MM.1S (cell line): ENCODE measurements at regions not wholly inside any gene's neighbourhood (a gene's known extent, or its start where the extent isn't known, plus 50 kb on each side); places are given as distances from the start of the nearest gene placed in this dataset.
"Not testable (repeated sequence)": the region's sequence is repeated elsewhere in the genome, so short reads cannot be mapped to it uniquely, and the experiment has no call there.

Source experiments
- DNase-seq: peaks from one replicate; pipeline ENCODE4 v3.0.0-alpha.2; 2015
- H2AFZ ChIP-seq: fragments of 300-600 bp; sonication (generic); 2 replicates; pipeline ENCODE4 v1.6.0; 2016; ENCODE audit warnings: antibody characterized with exemption, low read length
- H3F3A ChIP-seq: fragments of 300-600 bp; sonication (generic); 2 replicates; pipeline ENCODE4 v1.6.1; 2016; ENCODE audit warnings: mild to moderate bottlenecking, antibody characterized with exemption, low read length, moderate library complexity, mixed read lengths; ENCODE audit not compliant: insufficient read depth
- H3K27ac ChIP-seq: fragments of 300-600 bp; sonication (generic); 2 replicates; pipeline ENCODE4 v1.5.1; 2016; ENCODE audit warnings: mild to moderate bottlenecking, low read length
- H3K27me3 ChIP-seq: fragments of 300-600 bp; sonication (generic); replicated peaks from 2 replicates; pipeline ENCODE4 v1.6.0; 2016; ENCODE audit warnings: low read length; ENCODE audit not compliant: insufficient read depth
- H3K36me3 ChIP-seq: fragments of 300-600 bp; sonication (generic); replicated peaks from 2 replicates; pipeline ENCODE4 v1.6.1; 2016; ENCODE audit warnings: mild to moderate bottlenecking, low read length, mixed read lengths; ENCODE audit not compliant: insufficient read depth
- H3K4me1 ChIP-seq: fragments of 300-600 bp; sonication (generic); 2 replicates; pipeline ENCODE4 v1.6.1; 2016; ENCODE audit warnings: low read length, mixed read lengths
- H3K4me2 ChIP-seq: fragments of 300-600 bp; sonication (generic); 2 replicates; pipeline ENCODE4 v1.6.0; 2016; ENCODE audit warnings: low read depth, low read length
- H3K4me3 ChIP-seq: fragments of 300-600 bp; sonication (generic); 2 replicates; pipeline ENCODE4 v1.5.1; 2016; ENCODE audit warnings: low read length, mixed read lengths
- H3K79me2 ChIP-seq: fragments of 300-600 bp; sonication (generic); 2 replicates; pipeline ENCODE4 v1.6.1; 2016; ENCODE audit warnings: mixed run types, low read length, mixed read lengths
- H3K9ac ChIP-seq: fragments of 300-600 bp; sonication (generic); 2 replicates; pipeline ENCODE4 v1.6.1; 2016; ENCODE audit warnings: low read length, mixed read lengths
- H3K9me2 ChIP-seq: fragments of 300-600 bp; sonication (generic); replicated peaks from 2 replicates; pipeline ENCODE4 v1.6.1; 2016; ENCODE audit warnings: mild to moderate bottlenecking, low read length, mixed read lengths; ENCODE audit not compliant: insufficient read depth
- H3K9me3 ChIP-seq: fragments of 300-600 bp; sonication (generic); replicated peaks from 2 replicates; pipeline ENCODE4 v1.6.1; 2016; ENCODE audit warnings: mild to moderate bottlenecking, low read length, mixed read lengths; ENCODE audit not compliant: insufficient read depth
- H4K20me1 ChIP-seq: fragments of 300-600 bp; sonication (generic); 2 replicates; pipeline ENCODE4 v1.6.1; 2016; ENCODE audit warnings: mild to moderate bottlenecking, low read length, moderate library complexity, mixed read lengths; ENCODE audit not compliant: insufficient read depth
- CTCF ChIP-seq: fragments of 300-600 bp; sonication (generic); IDR thresholded peaks from 2 replicates; pipeline ENCODE4 v1.5.1; 2016; ENCODE audit warnings: antibody characterized with exemption, low read length, mixed read lengths
- EZH2 ChIP-seq: fragments of 300-600 bp; sonication (generic); optimal IDR thresholded peaks from 2 replicates; pipeline ENCODE3; 2017; ENCODE audit warnings: low read depth, mild to moderate bottlenecking, antibody characterized with exemption, low read length, mixed read lengths
- EZH2phosphoT487 ChIP-seq: fragments of 300-600 bp; sonication (generic); IDR thresholded peaks from 2 replicates; pipeline ENCODE4 v1.6.1; 2018; ENCODE audit warnings: antibody characterized with exemption, low read length

- DNase-seq: no peak
- no peaks in the 10 kb centered on the region for H3K4me1 ChIP-seq
- H2AFZ ChIP-seq: no peak overlapping the region
- H3F3A ChIP-seq: no peaks in the 10 kb centered on the region
- no peak overlapping the region for H3K4me3 ChIP-seq
- H3K9ac ChIP-seq: no peak overlapping the region
- H3K4me2 ChIP-seq: no peak overlapping the region
- no peaks in the 10 kb centered on the region for H3K27me3 ChIP-seq
- no peaks in the 10 kb centered on the region for H3K9me3 ChIP-seq
- no peak overlapping the region for H3K27ac ChIP-seq
- no peaks in the 10 kb centered on the region for H3K36me3 ChIP-seq
- no peaks in the 10 kb centered on the region for H3K79me2 ChIP-seq
- TF ChIP-seq EZH2phosphoT487: no peak
- no peak for TF ChIP-seq EZH2
- no peak for TF ChIP-seq CTCF
- H4K20me1 ChIP-seq: no peaks in the 10 kb centered on the region
- H3K9me2 ChIP-seq: no peaks in the 10 kb centered on the region
These were observed 351.6 kb upstream of the ZFHX3 start for GRCh38 chr16:73399486-73399885.

GRCh38 chr16:73398604-73399003 lies 350.7 kb upstream of the ZFHX3 start:
- not testable (repeated sequence) for H3K79me2 ChIP-seq, H3K9ac ChIP-seq, H3K4me1 ChIP-seq, H4K20me1 ChIP-seq, H3K4me2 ChIP-seq, H3F3A ChIP-seq, H3K9me3 ChIP-seq, DNase-seq, H3K27ac ChIP-seq, H3K9me2 ChIP-seq, H3K27me3 ChIP-seq, H3K36me3 ChIP-seq, H3K4me3 ChIP-seq, H2AFZ ChIP-seq

GRCh38 chr16:73396556-73396955 lies 348.6 kb upstream of the ZFHX3 start:
- Histone ChIP-seq H3K27me3 (no peaks in the 10 kb centered on the region), H3K4me2 (no peak overlapping the region), H3K4me1 (no peaks in the 10 kb centered on the region), H3K9me2 (no peaks in the 10 kb centered on the region), H3K36me3 (no peaks in the 10 kb centered on the region), H3K9me3 (no peaks in the 10 kb centered on the region), H3K79me2 (no peaks in the 10 kb centered on the region), H3K4me3 (no peak overlapping the region), H3F3A (no peaks in the 10 kb centered on the region), H3K27ac (no peak overlapping the region), H3K9ac (no peak overlapping the region), H2AFZ (no peak overlapping the region), H4K20me1 (no peaks in the 10 kb centered on the region)
- TF ChIP-seq EZH2phosphoT487: no peak
- TF ChIP-seq EZH2: no peak
- TF ChIP-seq CTCF: no peak
- no peak for DNase-seq

GRCh38 chr16:73390936-73391335 lies 343.0 kb upstream of the ZFHX3 start:
- TF ChIP-seq EZH2phosphoT487: no peak
- no peak for TF ChIP-seq EZH2
- no peak for TF ChIP-seq CTCF
- no peaks in the 10 kb centered on the region for H3K9me3 ChIP-seq
- no peaks in the 10 kb centered on the region for H3K4me1 ChIP-seq
- no peak overlapping the region for H3K9ac ChIP-seq
- H3K4me2 ChIP-seq: no peak overlapping the region
- no peaks in the 10 kb centered on the region for H3K27me3 ChIP-seq
- no peaks in the 10 kb centered on the region for H3K36me3 ChIP-seq
- H3K9me2 ChIP-seq: no peaks in the 10 kb centered on the region
- H3F3A ChIP-seq: no peaks in the 10 kb centered on the region
- H3K27ac ChIP-seq: no peak overlapping the region
- DNase-seq: no peak
- H2AFZ ChIP-seq: no peak overlapping the region
- no peak overlapping the region for H3K4me3 ChIP-seq
- no peaks in the 10 kb centered on the region for H3K79me2 ChIP-seq
- H4K20me1 ChIP-seq: no peaks in the 10 kb centered on the region
